Gastroesophageal sphincter (tissue), 3 donors: ENCODE measurements at regions not wholly inside any gene's neighbourhood (a gene's known extent, or its start where the extent isn't known, plus 50 kb on each side); places are given as distances from the start of the nearest gene placed in this dataset.

Source experiments
- CTCF ChIP-seq, 4 experiments: fragments of 200-600 bp in 2 of 4; fragments of 450-650 bp in 2 of 4; sonication (generic) in 1 of 4; IDR thresholded peaks; one replicate each; pipeline ENCODE4 v1.5.1; 2017 to 2019; ENCODE audit warnings: antibody characterized with exemption in 4 of 4, mild to moderate bottlenecking in 2 of 4, moderate library complexity in 2 of 4
- EP300 ChIP-seq: sonication (generic); formaldehyde crosslinking; IDR thresholded peaks from one replicate; pipeline ENCODE4 v1.6.1; 2017; ENCODE audit warnings: antibody characterized with exemption, mild to moderate bottlenecking
- POLR2A ChIP-seq, 2 donors: fragments of 450-650 bp; IDR thresholded peaks; one replicate each; pipeline ENCODE4 v1.6.1; 2017; ENCODE audit warnings: antibody characterized with exemption in 2 of 2, mild to moderate bottlenecking in 2 of 2, moderate library complexity in 1 of 2
- POLR2AphosphoS5 ChIP-seq: sonication (generic); formaldehyde crosslinking; IDR thresholded peaks from one replicate; pipeline ENCODE4 v1.6.1; 2017; ENCODE audit warnings: antibody characterized with exemption

GRCh38 chr4:11534623-11535302 is 106.1 kb upstream of the HS3ST1 start:
- TF ChIP-seq CTCF (IDR thresholded peaks at IDR 0.05) (no peak), EP300 (no peak), POLR2A (IDR thresholded peaks at IDR 0.05) (no peak), POLR2AphosphoS5 (no peak)
